Urinary bladder (tissue), 3 donors: ENCODE measurements at regions not wholly inside any gene's neighbourhood (a gene's known extent, or its start where the extent isn't known, plus 50 kb on each side); places are given as distances from the start of the nearest gene placed in this dataset.
"Not testable (repeated sequence)": the region's sequence is repeated elsewhere in the genome, so short reads cannot be mapped to it uniquely, and the experiment has no call there.

Experiments
- DNase-seq: peaks from one replicate; pipeline ENCODE4 v3.0.0-alpha.2; 2015; ENCODE audit errors: extremely low spot score
- H3K27ac ChIP-seq: one replicate; pipeline ENCODE4 v1.5.1; 2013; ENCODE audit warnings: low read depth, mild to moderate bottlenecking, moderate library complexity
- H3K36me3 ChIP-seq: one replicate; pipeline ENCODE4 v1.6.1; 2013; ENCODE audit warnings: mild to moderate bottlenecking, moderate library complexity; ENCODE audit not compliant: insufficient read depth
- H3K4me1 ChIP-seq: one replicate; pipeline ENCODE4 v1.6.1; 2013; ENCODE audit warnings: mild to moderate bottlenecking, moderate library complexity; ENCODE audit not compliant: insufficient read depth
- H3K4me3 ChIP-seq: one replicate; pipeline ENCODE4 v1.5.1; 2013; ENCODE audit warnings: low read depth, low read length
- WGBS: extraction: QIAGEN DNeasy Blood & Tissue Kit; methylation state at CpG from one replicate; pipeline ENCODE4 v1.1.7; 2013; 5-methylcytosine and 5-hydroxymethylcytosine counted together
- donor health status: healthy with polysubstance abuse.
- donor health status: healthy.

- DNase-seq: no peak
- H3K36me3 ChIP-seq: no peaks in the 10 kb centered on the region
- no peaks in the 10 kb centered on the region for H3K4me1 ChIP-seq
- H3K4me3 ChIP-seq: no peak overlapping the region
- no peak overlapping the region for H3K27ac ChIP-seq
- 64% methylated on average over 2 of the region's 2 CpGs for WGBS
Measured at GRCh38 chr16:13322336-13322735, 420.9 kb downstream of the SHISA9 start.

GRCh38 chr16:13324851-13325250 is 423.5 kb downstream of the SHISA9 start:
- WGBS: 23% methylated on average over 2 of the region's 2 CpGs
- Histone ChIP-seq H3K4me1 (no peaks in the 10 kb centered on the region), H3K4me3 (no peak overlapping the region), H3K36me3 (no peaks in the 10 kb centered on the region), H3K27ac (no peak overlapping the region)
- DNase-seq: no peak

- Histone ChIP-seq H3K4me1 (no peaks in the 10 kb centered on the region), H3K27ac (no peak overlapping the region), H3K4me3 (no peak overlapping the region), H3K36me3 (no peaks in the 10 kb centered on the region)
- DNase-seq: no peak
- 59% methylated on average over 5 of the region's 5 CpGs for WGBS
Measured at GRCh38 chr16:13325396-13325795, 424.0 kb downstream of the SHISA9 start.

- no peak overlapping the region for H3K4me3 ChIP-seq
- no peak overlapping the region for H3K27ac ChIP-seq
- WGBS: 94% methylated on average over 2 of the region's 2 CpGs
- no peaks in the 10 kb centered on the region for H3K36me3 ChIP-seq
- no peaks in the 10 kb centered on the region for H3K4me1 ChIP-seq
- DNase-seq: no peak
Measured at GRCh38 chr16:13331918-13332317, 430.5 kb downstream of the SHISA9 start.

- Histone ChIP-seq H3K4me1 (no peaks in the 10 kb centered on the region), H3K36me3 (no peaks in the 10 kb centered on the region), H3K27ac (no peak overlapping the region), H3K4me3 (no peak overlapping the region)
- WGBS: 38% methylated on average over 7 of the region's 7 CpGs
- no peak for DNase-seq
Measured at GRCh38 chr16:13332713-13333255, 431.4 kb downstream of the SHISA9 start.

- Histone ChIP-seq H3K4me3 (no peak overlapping the region), H3K36me3 (no peaks in the 10 kb centered on the region), H3K27ac (no peak overlapping the region), H3K4me1 (no peaks in the 10 kb centered on the region)
- WGBS: 60% methylated on average over 2 of the region's 2 CpGs
- no peak for DNase-seq
Measured at GRCh38 chr16:13333336-13333735, 431.9 kb downstream of the SHISA9 start.

GRCh38 chr16:13335879-13336278 is 434.5 kb downstream of the SHISA9 start:
- no peak overlapping the region for H3K27ac ChIP-seq
- 84% methylated on average over 6 of the region's 6 CpGs for WGBS
- H3K36me3 ChIP-seq: no peaks in the 10 kb centered on the region
- DNase-seq: no peak
- H3K4me1 ChIP-seq: no peaks in the 10 kb centered on the region
- H3K4me3 ChIP-seq: no peak overlapping the region

- no peak for DNase-seq
Measured at GRCh38 chr16:13336335-13336734, 434.9 kb downstream of the SHISA9 start.

GRCh38 chr16:13336907-13337881 is 435.8 kb downstream of the SHISA9 start:
- WGBS: 57% methylated on average over 6 of the region's 6 CpGs
- DNase-seq, H3K36me3 ChIP-seq, H3K4me1 ChIP-seq, H3K27ac ChIP-seq, H3K4me3 ChIP-seq: not testable (repeated sequence)

More at GRCh38 chr16:13336335-13336734, 434.9 kb downstream of the SHISA9 start:
- Histone ChIP-seq H3K36me3 (no peaks in the 10 kb centered on the region), H3K4me1 (no peaks in the 10 kb centered on the region), H3K27ac (no peak overlapping the region), H3K4me3 (no peak overlapping the region)
- WGBS: 75% methylated on average over 1 of the region's 1 CpG

GRCh38 chr16:13338044-13338443 is 436.6 kb downstream of the SHISA9 start:
- DNase-seq: no peak
- Histone ChIP-seq H3K36me3 (no peaks in the 10 kb centered on the region), H3K27ac (no peak overlapping the region), H3K4me3 (no peak overlapping the region), H3K4me1 (no peaks in the 10 kb centered on the region)
- WGBS: 74% methylated on average over 3 of the region's 3 CpGs

- WGBS: 65% methylated on average over 3 of the region's 3 CpGs
- no peak for DNase-seq
Measured at GRCh38 chr16:13342675-13343074, 441.3 kb downstream of the SHISA9 start.

GRCh38 chr16:13344001-13344400 is 442.6 kb downstream of the SHISA9 start:
- WGBS: 61% methylated on average over 2 of the region's 2 CpGs
- H3K4me3 ChIP-seq: no peak overlapping the region
- no peaks in the 10 kb centered on the region for H3K36me3 ChIP-seq
- DNase-seq: no peak
- no peaks in the 10 kb centered on the region for H3K4me1 ChIP-seq
- no peak overlapping the region for H3K27ac ChIP-seq

More at GRCh38 chr16:13342675-13343074, 441.3 kb downstream of the SHISA9 start:
- H3K4me3 ChIP-seq: no peak overlapping the region
- H3K27ac ChIP-seq: no peak overlapping the region
- H3K36me3 ChIP-seq: no peaks in the 10 kb centered on the region
- H3K4me1 ChIP-seq: no peaks in the 10 kb centered on the region

- no peaks in the 10 kb centered on the region for H3K36me3 ChIP-seq
- WGBS: 89% methylated on average over 6 of the region's 6 CpGs
- no peak for DNase-seq
Measured at GRCh38 chr16:13348416-13348815, 447.0 kb downstream of the SHISA9 start.

GRCh38 chr16:13350000-13350399 is 448.6 kb downstream of the SHISA9 start:
- H3K4me3 ChIP-seq: no peak overlapping the region
- no peak for DNase-seq
- H3K27ac ChIP-seq: no peak overlapping the region
- 84% methylated on average over 4 of the region's 4 CpGs for WGBS
- H3K4me1 ChIP-seq: no peaks in the 10 kb centered on the region
- no peaks in the 10 kb centered on the region for H3K36me3 ChIP-seq

More at GRCh38 chr16:13348416-13348815, 447.0 kb downstream of the SHISA9 start:
- Histone ChIP-seq H3K4me1 (no peaks in the 10 kb centered on the region), H3K4me3 (no peak overlapping the region), H3K27ac (no peak overlapping the region)
